ENCODE measurements at regions not wholly inside any gene's neighbourhood (a gene's known extent, or its start where the extent isn't known, plus 50 kb on each side); places are given as distances from the start of the nearest gene placed in this dataset.

- Histone ChIP-seq H2AK9ac (replicated peaks; ENCODE audit: low read depth, low read length, poor library complexity) (no peak overlapping the region), H2BK20ac (ENCODE audit: low read depth, low read length) (no peak overlapping the region), H3K9ac (ENCODE audit: low read depth, low read length) (no peak overlapping the region), H3K4me2 (ENCODE audit: low read depth, low read length) (no peak overlapping the region), H4K91ac (ENCODE audit: insufficient read depth, low read depth, low read length) (no peak overlapping the region), H3K56ac (ENCODE audit: extremely low read depth, insufficient read depth, low read length) (no peak overlapping the region), H3K27me3 (ENCODE audit: control insufficient read depth, insufficient read depth, low read length) (no peaks in the 10 kb centered on the region), H3K9me3 (ENCODE audit: control insufficient read depth, insufficient read depth, low read length) (peaks cover 15% of the 10 kb centered on the region), H3K18ac (ENCODE audit: low read depth, low read length) (no peak overlapping the region), H2AFZ (replicated peaks; ENCODE audit: low read length, poor library complexity) (no peak overlapping the region), H3K27ac (ENCODE audit: insufficient read depth, low read length) (no peak overlapping the region), H3K23ac (ENCODE audit: low read depth, low read length) (no peak overlapping the region), H4K5ac (ENCODE audit: low read depth, low read length) (no peak overlapping the region), H2BK120ac (ENCODE audit: low read depth, low read length) (no peak overlapping the region), H2BK15ac (ENCODE audit: low read depth, low read length) (no peak overlapping the region), H4K20me1 (ENCODE audit: insufficient read depth, low read length) (no peaks in the 10 kb centered on the region), H3K14ac (replicated peaks; ENCODE audit: low read depth, low read length) (no peak overlapping the region), H3K36me3 (ENCODE audit: control insufficient read depth, insufficient read depth, low read length) (no peaks in the 10 kb centered on the region), H3K9me1 (ENCODE audit: insufficient read depth, low read length) (no peaks in the 10 kb centered on the region), H3K4me1 (ENCODE audit: control insufficient read depth, insufficient read depth, low read length) (no peaks in the 10 kb centered on the region), H4K8ac (ENCODE audit: low read depth in 2 of 2, low read length in 2 of 2) (no peak overlapping the region), H2AK5ac (ENCODE audit: low read depth, low read length) (no peak overlapping the region), H3K4me3 (ENCODE audit: insufficient read depth, low read depth, low read length) (no peak overlapping the region), H3K4ac (ENCODE audit: low read depth, low read length) (no peak overlapping the region), H3K79me1 (ENCODE audit: low read depth in 1 of 2, low read length in 2 of 2) (no peaks in the 10 kb centered on the region), H2BK5ac (ENCODE audit: low read depth, low read length, poor library complexity, severe bottlenecking) (no peak overlapping the region)
- DNase-seq (no peak), ATAC-seq (ENCODE audit: low read depth) (no peak)
- TF ChIP-seq POLR2A (IDR thresholded peaks at IDR 0.05; ENCODE audit: low read depth, low read length): no peak
- no peak for TF ChIP-seq FOS (IDR thresholded peaks at IDR 0.05; ENCODE audit: low read depth, low read length)
- TF ChIP-seq SMC3 (IDR thresholded peaks at IDR 0.05; ENCODE audit: low read depth, low read length): no peak
- TF ChIP-seq RFX5 (IDR thresholded peaks at IDR 0.05; ENCODE audit: low read depth, low read length): no peak
- TF ChIP-seq, protein P1, sequence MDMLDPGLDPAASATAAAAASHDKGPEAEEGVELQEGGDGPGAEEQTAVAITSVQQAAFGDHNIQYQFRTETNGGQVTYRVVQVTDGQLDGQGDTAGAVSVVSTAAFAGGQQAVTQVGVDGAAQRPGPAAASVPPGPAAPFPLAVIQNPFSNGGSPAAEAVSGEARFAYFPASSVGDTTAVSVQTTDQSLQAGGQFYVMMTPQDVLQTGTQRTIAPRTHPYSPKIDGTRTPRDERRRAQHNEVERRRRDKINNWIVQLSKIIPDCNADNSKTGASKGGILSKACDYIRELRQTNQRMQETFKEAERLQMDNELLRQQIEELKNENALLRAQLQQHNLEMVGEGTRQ (IDR thresholded peaks at IDR 0.05; ENCODE audit: low read depth, low read length): no peak
- 20% methylated on average over 2 of the region's 5 CpGs; no CpG with 5 or more reads in 1 of the 2 experiments for WGBS, 2 experiments (ENCODE audit: extremely low coverage in 2 of 2, insufficient read length in 1 of 2)
- intact Hi-C loops (cut with micrococcal nuclease): no loop called here
- in situ Hi-C loops (cut with MboI; ENCODE audit: low sequenced_read_pairs): no loop called here
- dilution Hi-C loops (cut with HindIII; ENCODE audit: low sequenced_read_pairs, unreplicated experiment): no loop called here
- BruUV-seq (replicated peaks): no TSS peak
- CTCF ChIA-PET: no interaction called here
- POLR2A ChIA-PET (ENCODE audit: unreplicated experiment): no interaction called here
These were observed 439.0 kb upstream of the CDH4 start for GRCh38 chr20:60813066-60813465.
